C4-2B (cell line): ENCODE measurements at regions not wholly inside any gene's neighbourhood (a gene's known extent, or its start where the extent isn't known, plus 50 kb on each side); places are given as distances from the start of the nearest gene placed in this dataset.

Experiments used
- CTCF ChIP-seq: fragments of 450-650 bp; conservative IDR thresholded peaks from 2 replicates; pipeline ENCODE4 v1.5.1; 2017; ENCODE audit warnings: mild to moderate bottlenecking
- ZFX ChIP-seq: fragments of 450-650 bp; IDR thresholded peaks from 2 replicates; pipeline ENCODE4 v1.6.1; 2017

GRCh38 chr4:23697001-23697528 is 192.8 kb downstream of the PPARGC1A start:
- TF ChIP-seq CTCF: no peak
- TF ChIP-seq ZFX: no peak
